CD4-positive, alpha-beta T cell treated with Interleukin-1 beta for 1 hour (primary cell): ENCODE measurements at regions not wholly inside any gene's neighbourhood (a gene's known extent, or its start where the extent isn't known, plus 50 kb on each side); places are given as distances from the start of the nearest gene placed in this dataset.
A peak's percentile ranks its signal among the peaks of the same experiment; 100 is the strongest.
"Not testable (repeated sequence)": the region's sequence is repeated elsewhere in the genome, so short reads cannot be mapped to it uniquely, and the experiment has no call there.

Source experiments
- DNase-seq, 2 donors: peaks; one replicate each; pipeline ENCODE4 v3.0.0-alpha.2; 2020 to 2022

DNA sequence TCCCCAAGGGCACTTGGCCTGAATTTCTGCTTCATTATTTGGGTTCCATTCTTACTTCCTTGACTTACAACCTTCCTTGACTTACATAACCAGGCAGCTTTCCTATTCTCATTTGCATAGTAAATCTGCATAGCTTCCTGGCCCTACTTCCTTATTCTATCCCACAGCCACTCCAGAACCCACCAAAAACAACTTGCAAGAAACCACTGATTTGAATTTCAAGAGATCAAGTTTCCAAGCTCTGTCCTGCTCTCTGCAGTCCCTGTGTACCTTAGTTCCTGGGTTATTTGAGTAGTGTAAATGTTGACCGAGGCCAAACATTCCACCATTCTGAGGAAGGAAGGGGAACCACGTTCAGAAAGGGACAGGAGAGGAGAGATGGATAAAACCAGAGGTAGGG is 603.3 kb downstream of the PTPRC start:
- no peak for DNase-seq

DNA sequence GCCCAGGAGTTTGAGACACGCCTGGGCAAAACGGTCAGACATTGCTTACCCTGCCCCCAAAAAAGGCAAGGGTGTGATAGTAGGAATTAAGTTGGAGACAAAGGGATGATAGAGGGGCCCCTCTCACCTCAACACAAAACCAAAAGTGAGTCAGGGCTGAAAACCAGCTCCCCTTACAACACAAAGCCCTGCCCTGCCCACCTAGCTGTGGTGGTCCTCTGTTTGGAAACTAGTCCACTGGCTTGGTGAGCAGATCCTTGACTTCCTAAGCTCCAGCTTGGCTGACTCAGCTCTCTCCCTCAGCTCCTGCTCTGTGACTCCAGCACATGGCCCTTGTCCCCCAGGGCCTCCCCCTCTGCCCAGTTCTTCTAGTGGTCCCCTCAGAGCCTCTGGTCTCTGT is 603.8 kb downstream of the PTPRC start:
- no peak for DNase-seq

DNA sequence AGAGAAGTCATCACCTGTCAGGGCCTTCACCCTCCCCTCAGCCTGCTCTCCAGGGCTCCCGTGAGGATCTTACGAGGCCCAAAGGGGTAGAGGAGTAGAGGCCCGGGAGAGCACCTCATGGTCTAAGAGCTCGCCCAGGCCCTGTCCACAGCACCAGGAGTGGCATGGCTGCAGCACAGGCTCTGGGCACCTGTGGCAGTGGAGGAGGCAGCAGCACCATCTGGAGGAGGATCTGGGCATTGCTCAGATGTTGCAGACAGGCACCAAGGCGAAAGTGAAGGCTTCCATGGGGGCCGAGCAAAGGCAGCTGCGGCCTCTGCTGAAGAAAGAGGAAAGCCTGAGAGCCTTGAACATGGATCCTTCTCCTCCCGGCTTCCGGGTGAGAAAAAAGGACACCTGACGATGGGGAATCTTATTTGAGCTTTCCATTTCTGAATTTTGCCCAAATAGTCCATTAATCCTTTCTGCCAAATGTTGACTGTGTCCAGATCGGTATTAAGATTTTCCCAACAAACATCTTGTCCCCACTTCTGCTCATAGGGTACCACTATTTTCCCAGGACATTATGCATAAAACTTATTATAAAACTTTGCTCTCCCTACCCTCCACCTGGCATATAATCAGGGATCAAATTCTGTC is 604.7 kb downstream of the PTPRC start:
- peak; percentile 67 to 73 for DNase-seq

DNA sequence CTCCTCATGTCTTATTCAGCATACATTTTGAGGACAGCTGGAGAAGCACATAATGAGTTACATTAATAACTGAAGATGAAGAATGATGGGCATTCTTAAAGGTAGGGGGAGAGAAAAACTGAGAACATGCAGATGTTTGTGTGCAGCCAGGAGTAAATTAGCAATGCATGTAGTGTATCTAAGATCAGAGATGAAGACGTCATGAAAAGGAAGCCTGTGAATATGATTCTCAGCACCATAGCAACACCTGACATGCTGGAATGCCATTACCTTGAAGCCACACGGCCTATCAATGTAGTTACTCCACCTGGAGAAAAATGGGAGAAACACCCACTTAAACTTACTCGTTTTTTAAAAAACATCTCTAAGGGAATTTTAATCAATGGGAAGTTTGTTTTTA is 607.1 kb downstream of the PTPRC start:
- DNase-seq = no peak

DNA sequence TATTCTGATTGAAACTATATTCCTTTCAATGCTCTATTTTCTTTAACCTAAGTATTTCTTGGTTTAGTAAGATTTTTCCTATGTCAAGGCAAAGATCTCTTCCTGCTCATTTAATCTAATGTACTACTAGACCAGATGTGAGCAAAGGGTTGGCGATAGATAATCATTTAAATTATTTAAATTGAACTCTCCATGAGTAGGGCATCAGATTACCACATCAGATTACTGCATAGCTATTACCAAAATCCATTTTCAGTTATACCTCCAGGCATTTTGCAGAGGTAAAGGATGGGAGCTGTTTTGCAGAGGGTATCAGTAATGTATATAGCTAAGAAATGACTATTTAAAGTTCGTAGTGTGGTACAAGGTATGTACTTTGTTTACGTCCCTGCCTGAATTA is 607.9 kb downstream of the PTPRC start:
- no peak for DNase-seq

DNA sequence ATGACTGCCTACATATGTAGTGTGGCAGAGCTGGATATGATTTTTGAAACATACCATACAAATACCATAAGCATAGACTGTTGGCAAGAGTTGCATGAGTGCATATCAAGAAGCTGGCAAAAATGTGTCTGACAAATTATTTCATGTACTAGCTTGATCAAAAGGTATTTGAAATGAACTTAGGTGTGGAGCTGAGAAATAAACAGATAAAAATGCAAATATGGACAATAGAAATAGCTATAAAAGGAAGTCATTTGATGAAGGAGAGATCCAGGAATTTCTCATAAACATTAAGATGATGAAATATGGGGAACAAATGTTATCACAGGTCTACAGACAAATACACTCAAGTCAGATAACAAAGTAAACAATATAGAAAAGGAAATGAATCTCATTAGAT is 609.1 kb downstream of the PTPRC start:
- no peak for DNase-seq

DNA sequence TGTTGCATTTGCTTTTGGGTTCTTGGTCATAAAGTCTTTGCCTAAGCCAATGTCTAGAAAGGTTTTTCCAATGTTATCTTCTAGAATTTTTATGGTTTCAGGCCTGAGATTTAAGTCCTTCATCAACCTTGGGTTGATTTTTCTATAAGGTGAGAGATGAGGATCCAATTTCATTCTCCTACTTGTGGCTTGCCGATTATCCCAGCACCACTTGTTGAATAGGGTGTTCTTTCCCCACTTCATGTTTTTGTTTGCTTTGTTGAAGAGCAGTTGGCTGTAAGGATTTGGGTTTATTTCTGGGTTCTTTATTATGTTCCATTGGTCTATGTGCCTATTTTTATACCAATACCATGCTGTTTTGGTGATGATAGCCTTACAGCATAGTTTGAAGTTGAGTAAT is 615.2 kb downstream of the PTPRC start:
- not testable (repeated sequence) for DNase-seq

DNA sequence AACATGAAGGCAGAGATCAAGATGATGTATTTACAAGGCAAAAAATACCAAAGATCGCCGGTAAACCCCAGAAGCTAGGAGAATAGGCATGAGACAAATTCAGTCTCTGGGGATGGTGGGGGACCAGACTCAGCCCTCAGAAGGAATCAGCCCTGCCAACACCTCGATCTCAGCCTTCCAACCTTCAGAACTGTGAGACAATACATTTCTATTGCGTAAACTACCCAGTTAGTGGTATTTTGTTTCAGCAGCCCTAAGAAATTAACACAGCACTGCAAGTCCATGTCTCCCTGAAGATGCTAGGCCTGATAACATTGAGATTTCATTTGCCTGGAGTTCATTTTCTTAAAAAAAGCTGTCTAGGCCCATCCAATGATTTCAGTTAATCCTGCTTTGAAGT is 622.5 kb downstream of the PTPRC start:
- no peak for DNase-seq

DNA sequence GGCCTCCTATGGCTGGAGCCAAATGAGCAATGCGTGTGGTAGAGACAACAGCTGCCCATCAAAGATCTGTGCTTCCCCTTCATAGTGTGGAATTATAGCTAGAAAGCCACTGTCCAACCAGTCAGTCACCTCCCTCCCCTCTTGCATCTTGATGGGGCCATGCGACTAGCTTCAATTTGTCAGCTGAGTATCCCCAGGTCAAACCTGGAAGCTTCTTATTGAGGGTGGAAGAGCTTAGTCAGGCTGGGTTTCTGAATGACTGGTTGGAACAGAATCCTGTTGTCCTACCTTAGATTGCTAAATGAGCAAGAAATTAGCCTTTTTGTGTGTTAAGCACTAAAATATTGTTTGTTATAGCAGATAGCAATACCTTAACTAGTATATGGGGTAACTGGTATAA is 625.4 kb downstream of the PTPRC start:
- no peak for DNase-seq

DNA sequence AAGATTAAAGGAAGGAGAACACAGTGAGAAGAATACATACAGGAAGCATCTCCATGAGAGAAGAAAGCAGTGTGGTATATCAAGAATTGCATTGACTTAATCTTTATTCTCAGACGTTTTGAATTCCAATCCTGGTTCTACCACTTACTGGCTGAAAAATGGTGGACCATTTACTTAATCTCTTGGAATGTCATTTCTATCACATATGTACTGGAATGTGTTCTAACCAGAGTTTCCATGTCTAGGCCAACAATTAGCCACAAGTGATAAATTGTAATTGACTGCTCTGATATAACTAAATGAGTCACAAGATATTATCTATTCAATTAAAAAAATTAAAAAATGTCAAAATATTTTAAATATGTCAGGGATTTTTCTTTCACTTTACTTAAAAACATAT is 626.1 kb downstream of the PTPRC start:
- DNase-seq = no peak

DNA sequence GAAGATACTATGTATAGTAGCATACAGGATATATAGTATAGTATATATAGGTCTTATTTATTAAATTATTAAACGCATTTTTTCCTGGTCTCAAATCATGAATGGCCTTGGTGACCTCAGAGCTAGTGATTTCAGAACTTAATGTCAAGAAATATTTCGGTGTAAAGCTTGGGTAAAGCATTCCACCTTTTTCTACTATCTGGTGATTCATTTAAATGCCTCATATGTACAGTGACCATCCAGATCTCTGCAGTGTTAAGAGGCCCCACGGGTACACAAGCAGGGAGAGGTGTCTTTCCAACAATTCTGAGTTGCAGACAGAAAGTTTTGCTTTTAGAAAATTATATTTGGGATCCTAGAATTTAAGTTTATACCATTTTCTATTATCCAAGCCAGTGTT is 626.5 kb downstream of the PTPRC start:
- no peak for DNase-seq

DNA sequence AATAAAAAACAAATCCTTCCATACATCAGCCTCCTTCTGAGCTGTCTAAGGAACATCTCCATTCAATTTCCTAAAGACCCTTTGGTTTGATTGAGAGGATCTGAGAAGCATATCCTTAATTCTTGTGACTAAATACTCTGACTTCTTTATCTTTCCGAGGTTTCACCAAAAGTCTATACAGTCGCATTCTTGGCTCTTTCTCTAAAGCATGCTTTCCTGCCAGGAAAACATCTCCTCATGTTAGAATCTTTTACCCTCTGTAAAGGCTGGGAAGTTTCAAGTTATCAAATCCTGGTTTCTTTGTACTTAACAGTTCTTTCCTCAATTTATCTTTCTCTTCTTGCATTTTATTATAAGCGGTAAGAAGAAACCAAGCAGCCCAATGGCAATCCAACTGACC is 630.4 kb downstream of the PTPRC start:
- no peak for DNase-seq

DNA sequence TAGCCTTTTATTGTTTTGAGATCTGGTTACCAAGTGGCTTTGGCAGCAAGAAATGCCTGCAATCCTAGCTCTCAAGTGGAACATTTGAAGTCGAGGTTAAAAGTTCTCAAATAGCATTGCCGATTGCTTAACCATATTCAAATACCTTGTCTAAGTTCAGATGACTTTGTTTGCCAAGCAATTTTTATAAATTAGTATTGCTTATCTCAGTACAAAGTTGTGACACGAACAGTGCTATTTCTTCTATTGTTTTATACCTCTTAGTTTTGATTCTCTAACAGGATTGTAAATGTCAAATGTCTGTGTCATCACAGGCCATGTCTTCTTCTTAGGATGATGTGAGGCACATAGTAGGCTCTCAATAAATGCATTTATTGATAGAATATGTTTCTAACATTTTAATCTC is 633.3 kb downstream of the PTPRC start:
- DNase-seq = no peak

DNA sequence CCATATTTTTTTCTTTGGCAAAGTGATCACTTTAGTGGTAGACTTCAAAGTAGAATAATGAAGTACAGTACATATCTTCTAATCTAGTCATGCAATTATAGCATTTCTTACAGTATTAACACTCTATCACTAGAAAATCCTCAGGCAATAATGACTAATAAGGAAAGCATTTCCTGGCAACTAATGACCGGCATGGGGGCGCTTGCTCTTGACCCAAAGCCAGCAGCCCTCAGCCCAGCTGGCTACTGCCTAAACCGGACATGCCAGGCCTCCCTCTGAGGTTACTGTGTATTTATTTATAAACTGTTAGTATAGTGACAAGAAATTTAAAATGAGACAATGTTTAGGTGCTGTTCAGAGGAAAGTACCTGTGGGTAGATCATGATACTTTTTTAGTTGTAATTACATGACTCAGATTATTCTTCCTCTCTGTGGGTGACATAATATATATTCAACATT is 633.8 kb downstream of the PTPRC start:
- no peak for DNase-seq

DNA sequence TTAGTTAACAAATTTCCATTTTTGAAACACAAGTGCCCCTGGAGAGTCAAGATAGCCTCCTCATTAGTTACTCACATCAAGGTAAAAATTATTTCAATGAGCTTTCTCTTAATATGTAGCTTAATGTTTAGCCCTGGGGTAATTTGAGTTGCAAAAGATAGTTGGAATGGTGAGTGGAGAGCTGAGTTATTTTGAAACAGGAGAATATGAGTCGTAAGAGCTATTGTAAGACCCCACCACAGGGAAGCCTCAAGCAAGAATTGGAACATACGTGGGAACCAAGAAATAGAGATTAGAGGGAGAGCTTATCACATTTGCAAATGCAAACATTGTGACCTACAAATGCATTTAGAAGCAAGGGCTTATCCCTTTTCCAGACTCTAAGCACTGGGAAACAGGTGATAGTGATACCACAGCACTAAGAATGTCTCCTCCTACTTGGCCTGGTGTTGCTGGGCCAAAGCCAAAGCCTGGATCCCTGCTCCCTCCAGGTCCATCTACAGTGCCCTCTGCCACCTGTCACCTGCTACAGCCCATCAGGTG is 635.1 kb downstream of the PTPRC start:
- no peak for DNase-seq

DNA sequence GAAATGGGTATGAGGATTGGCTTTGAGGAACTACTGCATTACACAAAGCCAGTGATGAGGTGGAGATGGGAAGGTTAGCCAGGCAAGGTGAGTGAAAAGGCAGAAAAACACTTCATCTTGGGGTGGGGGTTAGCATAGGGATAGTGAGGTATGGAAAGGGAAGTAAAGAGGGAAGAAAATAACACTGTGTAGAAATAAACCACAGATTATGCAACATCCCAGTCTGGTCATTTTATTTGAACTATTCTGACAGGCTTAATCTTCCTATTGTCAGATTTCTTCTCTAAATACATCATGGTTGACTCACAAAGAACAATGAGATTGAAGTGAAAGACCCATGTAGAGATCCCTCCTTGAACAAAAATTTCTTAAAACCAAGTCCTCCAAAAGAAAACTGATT is 640.2 kb downstream of the PTPRC start:
- no peak for DNase-seq

DNA sequence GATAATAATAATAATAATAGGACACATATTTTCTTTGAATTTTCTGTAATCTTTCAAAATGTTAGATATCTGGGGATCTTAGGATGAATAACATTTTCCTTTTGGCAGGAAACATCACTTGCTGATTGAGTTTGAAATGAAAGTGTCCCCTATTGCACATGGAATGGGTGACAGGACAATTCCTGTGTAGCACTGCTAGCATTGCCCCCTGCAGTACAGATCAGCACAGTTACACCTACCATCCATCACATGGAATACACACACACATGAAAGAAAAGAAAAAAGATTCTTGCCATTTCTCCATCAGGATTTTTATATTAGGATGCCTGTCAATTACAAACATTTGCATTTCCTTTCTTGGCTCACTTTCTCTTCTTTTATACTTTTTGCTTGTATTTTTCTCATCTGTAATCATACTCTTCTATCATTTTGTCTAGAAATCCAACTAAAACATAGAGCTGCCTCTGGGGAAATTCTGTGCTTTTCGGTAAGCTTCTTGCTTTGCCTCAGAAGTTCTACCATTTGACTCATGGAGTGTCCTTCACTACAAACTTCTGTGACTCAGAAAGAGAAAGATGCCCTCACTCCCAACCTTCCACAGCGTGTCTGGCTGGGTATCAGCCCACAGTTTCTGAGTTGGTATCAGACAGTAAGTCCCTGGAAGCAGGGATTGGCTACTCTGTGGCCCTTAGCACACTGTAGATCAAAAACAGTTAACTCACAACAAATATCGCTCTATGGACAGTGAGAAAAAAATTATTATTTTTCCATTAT is 641.2 kb downstream of the PTPRC start:
- DNase-seq = no peak

DNA sequence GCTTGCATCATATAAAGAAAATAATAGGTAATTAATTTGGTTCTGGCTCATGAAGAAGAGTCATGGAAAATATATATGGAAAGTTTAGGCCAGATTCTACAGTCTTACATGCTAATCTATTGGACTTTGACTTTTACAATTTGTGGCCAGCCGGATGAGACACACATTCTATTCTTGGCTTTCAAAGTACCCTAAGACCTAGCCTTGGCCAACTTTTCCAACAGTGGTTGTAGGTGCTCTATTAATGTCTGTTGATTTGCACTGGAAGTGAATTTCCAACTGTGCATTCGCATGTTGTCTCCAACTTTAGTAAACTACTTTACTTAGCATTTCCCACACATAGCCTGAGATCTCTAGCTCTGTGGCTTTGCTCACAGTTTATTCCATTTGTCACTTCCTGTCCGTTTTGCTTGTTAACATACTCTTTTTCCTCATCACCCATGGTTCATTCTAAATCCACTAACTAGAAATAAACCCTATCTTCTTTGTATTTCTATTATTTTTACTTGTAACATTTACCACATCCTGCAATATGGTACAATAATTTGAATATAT is 644.0 kb downstream of the PTPRC start:
- DNase-seq = no peak

DNA sequence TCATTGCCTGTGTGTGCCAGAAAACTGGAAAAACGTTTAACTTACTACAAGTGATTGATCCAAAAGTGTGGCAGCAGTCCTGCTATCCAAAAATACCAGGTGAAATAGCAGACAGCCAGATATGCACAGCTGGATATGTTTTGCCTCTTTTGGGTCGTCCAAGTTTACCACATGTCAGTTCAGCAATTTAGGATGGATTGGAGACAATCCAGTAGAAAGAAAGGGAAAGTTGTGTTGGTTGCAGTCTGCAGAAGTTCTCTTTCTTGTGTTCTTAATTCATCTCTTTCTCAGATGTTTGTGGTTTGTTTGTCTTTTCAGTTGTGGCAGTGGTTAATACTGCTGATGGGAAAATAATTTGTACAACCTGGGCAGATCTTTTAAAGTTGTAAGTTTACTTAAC is 645.0 kb downstream of the PTPRC start:
- DNase-seq = no peak

DNA sequence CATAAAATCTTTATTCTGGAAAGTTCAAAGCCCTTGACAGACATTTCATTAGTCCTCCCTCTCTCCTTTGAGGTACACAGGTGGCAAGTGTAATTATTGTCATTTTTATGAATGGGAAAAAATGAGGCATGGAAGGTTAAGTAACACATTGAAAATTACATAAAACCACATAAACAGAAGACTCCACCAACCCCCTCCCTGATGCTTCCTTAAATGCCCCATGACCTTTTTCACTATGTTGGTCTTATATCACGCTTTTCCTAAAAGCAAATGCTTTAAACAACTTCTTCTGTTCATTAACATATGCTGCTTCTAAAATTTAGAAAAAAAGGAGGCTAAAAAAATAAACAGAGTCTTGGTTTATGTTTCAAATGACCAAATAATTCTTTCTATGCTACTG is 648.4 kb downstream of the PTPRC start:
- DNase-seq = no peak

DNA sequence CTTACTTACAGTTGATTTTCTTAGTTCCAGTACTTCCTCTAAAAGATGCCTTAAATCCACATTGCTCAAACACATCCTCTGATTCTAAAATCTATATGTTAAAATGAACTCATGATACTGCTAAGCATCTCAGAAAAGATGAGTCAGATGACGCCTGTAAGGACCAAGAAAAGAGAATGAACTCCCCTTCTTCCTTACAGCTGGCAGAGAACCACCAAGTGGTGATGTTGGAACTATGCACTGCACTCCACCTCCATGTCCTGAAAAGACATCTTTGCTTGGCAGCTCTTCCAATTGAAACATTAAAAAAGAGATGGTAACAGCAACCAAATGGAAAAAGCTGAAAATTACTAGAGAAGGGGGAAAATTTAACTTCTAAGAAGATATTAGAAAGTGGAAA is 648.8 kb downstream of the PTPRC start:
- no peak for DNase-seq

DNA sequence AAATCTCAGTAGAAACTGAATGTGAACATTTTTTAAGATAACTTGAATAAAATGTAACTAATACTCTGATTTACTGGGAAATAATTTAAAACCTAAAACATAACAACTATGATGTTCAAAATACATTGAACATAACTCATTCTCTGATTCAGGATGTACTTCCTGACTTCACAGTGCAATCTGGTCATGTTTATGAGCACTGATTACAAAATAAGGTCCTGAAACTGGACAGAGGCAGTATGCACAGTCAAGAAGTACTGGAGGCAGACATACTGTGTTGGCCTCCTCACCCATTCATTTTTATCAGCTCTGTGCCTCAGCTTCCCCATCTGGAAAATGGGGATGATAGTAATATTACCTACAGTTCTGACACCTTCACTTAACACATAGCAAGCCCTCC is 651.3 kb downstream of the PTPRC start:
- no peak for DNase-seq

DNA sequence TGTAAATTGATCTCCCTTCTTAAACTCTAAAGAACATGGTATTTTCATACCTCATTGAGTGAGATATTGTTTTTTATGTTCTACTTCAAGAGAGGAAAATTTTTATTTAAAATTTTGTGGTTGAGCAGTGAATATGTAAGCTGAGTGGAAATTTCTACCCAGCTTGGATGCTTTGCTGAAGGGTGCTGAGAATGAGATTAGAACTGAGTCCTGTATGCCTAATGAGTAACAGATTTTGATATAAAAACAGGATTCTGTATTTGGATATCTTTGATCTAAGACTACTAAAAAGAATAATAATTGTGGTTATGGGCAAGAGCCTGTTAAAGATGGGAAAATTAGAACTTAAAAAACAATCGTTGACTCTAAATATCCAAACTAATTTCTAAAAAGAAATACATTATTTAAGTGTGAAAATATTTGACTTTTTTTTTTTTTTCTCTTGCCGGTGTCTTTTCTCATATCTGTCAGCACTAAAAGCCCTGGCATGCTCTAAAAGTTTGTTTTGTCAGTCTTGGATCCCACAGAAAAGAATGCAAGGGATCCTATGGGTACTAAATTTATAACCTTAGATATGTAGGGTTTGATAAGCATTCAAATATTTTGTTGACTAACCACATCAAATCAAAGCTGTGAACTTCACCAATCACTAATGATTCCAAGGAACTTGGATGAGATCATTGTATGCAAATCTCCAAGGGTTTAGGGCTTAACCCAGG is 652.3 kb downstream of the PTPRC start:
- no peak for DNase-seq

DNA sequence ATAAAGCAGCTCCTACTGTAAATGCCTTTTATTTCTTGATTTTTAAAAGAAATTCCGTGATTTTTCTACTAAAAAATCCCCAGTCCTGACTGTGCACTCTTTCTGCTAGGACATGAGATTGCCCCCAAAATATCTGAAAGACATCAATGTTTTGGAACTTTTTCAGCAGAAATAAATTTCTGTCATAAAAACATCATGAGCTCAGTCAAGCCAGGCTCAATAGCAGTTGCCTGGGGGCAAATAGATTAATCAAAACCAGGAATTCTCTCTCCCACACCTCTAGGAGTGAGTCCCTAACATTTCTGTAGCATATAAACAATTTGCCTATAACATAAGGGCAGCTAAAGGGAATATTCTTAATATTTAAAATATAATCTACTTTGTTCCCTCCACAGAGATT is 654.1 kb downstream of the PTPRC start:
- DNase-seq = no peak
